ENCODE measurements at regions not wholly inside any gene's neighbourhood (a gene's known extent, or its start where the extent isn't known, plus 50 kb on each side); places are given as distances from the start of the nearest gene placed in this dataset.

DNA sequence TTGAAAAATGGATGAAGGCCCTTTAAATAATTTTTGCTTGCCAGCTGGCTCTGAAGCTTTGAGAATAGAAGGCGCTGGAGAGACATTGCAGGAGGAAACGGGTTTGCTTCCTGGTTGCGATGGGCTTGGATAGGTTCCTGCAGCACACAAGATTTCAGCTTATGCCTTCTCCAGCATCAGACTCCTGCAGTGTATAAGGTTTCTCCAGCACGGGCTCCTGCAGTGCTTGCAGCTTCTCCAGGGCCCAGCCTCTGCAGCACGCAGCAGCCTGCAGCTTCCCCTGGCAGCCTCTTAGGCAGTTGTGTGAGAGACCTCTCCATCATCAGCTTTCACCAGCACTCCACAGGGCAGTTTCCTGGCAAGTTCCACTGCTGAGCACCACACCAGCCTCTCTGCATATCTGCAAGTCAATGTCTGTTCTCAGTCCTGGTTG lies 78.7 kb upstream of the ZDHHC17 start:
- TF ChIP-seq, protein P1, sequence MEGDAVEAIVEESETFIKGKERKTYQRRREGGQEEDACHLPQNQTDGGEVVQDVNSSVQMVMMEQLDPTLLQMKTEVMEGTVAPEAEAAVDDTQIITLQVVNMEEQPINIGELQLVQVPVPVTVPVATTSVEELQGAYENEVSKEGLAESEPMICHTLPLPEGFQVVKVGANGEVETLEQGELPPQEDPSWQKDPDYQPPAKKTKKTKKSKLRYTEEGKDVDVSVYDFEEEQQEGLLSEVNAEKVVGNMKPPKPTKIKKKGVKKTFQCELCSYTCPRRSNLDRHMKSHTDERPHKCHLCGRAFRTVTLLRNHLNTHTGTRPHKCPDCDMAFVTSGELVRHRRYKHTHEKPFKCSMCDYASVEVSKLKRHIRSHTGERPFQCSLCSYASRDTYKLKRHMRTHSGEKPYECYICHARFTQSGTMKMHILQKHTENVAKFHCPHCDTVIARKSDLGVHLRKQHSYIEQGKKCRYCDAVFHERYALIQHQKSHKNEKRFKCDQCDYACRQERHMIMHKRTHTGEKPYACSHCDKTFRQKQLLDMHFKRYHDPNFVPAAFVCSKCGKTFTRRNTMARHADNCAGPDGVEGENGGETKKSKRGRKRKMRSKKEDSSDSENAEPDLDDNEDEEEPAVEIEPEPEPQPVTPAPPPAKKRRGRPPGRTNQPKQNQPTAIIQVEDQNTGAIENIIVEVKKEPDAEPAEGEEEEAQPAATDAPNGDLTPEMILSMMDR (IDR thresholded peaks at IDR 0.05) = no peak
- TF ChIP-seq POLR2A (IDR thresholded peaks at IDR 0.05) = no peak

All from testis (tissue), 2 donors.